ENCODE measurements at regions not wholly inside any gene's neighbourhood (a gene's known extent, or its start where the extent isn't known, plus 50 kb on each side); places are given as distances from the start of the nearest gene placed in this dataset.

DNA sequence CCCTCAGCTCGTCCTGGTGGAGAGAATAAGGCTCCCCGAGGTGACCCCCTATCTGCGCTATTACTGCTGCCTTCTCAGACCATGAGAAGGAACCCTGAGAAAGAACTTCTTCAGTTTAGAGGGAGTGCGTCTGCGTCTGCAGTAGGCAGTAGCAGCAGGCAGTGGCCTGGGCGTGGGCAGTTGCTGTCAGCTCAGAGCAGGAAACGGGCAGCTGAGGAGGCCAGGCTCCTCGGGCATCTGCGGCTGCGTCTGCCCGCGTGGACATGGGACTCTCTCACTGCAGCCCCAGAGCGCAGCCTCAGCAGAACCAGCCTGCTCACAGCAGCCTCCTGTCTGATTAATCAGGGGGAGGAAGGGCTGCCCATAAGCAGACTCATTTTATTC is 49.8 kb upstream of the FCN1 start:
- no peak for FAIRE-seq
- no peak for ATAC-seq
- Histone ChIP-seq H3K4me2 (no peak overlapping the region), H3K4me3 (no peak overlapping the region), H3K4me1 (no peaks in the 10 kb centered on the region), H3K9me3 (no peaks in the 10 kb centered on the region), H3K27ac (no peak overlapping the region)
- no peak for TF ChIP-seq FOXS1 (CRISPR knock-in tag; IDR thresholded peaks at IDR 0.05)
- TF ChIP-seq FOSL2 (IDR thresholded peaks at IDR 0.05) = no peak
- no peak for TF ChIP-seq FOSL2 (CRISPR knock-in tag; IDR thresholded peaks at IDR 0.05)
- TF ChIP-seq ZNF302 (CRISPR knock-in tag; IDR thresholded peaks at IDR 0.05) = no peak
- no peak for TF ChIP-seq FOSB (CRISPR knock-in tag; IDR thresholded peaks at IDR 0.05)
- DNase-seq (ENCODE audit: low read depth in 1 of 2, low spot score in 1 of 2) = no peak
- WGBS (ENCODE audit: missing lambda C conversion rate) = 46% methylated on average over 13 of the region's 13 CpGs
- POLR2A ChIA-PET = no interaction called here
- CTCF ChIA-PET = interaction anchor here (0.7 to 1.6 kb wide), 2 partner anchors 13 to 16 kb away, joined by 3 to 5 read pairs; no protein-coding TSS in a partner anchor

DNA sequence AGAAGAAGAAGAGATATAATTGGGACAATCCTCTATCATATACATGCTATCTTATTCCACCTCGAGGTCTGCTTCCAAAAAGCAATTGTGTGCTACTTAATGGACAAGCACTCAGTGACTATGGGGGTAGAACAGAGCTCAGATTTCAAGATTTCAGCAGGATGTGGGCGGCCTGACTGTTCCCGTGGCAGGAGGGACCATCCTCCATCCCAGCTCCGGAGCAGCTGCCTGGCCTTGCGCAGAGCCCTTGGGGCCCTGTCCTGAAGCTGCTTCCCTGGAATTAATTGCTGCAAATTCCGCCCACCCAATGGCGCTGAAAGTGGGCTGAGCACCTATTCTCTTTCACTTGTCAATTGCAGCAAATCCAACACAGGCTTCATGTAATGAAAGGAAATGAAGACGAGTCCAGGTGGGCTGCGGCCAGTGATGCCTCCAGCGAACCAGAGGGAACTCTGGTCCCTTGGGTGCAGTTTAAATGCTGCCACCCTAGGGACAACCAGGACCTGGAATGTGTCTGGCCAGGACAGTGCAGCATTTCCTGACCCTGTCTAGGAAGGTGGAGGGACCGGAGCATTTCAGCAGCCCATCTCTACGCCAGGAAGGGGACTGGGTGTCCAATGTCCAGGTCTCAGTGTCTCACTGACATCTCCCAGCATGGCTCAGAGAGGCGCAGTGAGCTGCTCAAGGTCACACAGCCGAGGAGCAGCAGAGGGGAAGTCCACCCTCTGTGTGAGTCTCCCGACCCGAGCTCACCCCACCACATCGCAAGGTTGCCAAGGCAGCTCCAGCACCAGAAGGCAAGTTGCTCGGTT is 50.5 kb upstream of the FCN1 start:
- ChIA-PET POLR2A (no interaction called here), CTCF (interaction anchor here (1.6 kb wide), 1 partner anchor 13 kb away, joined by 5 read pairs; no protein-coding TSS in a partner anchor)
- no peaks in the 10 kb centered on the region for H3K4me1 ChIP-seq
- ATAC-seq = no peak
- WGBS (ENCODE audit: missing lambda C conversion rate) = 22% methylated on average over 15 of the region's 18 CpGs
- TF ChIP-seq NPAS2 (CRISPR knock-in tag; IDR thresholded peaks at IDR 0.05; ENCODE audit: borderline replicate concordance) (no peak), RARB (CRISPR knock-in tag; IDR thresholded peaks at IDR 0.05) (no peak), NR3C1 (IDR thresholded peaks at IDR 0.05) (no peak), EHMT2 (IDR thresholded peaks at IDR 0.05; ENCODE audit: low read depth) (no peak), RAD21 (conservative IDR thresholded peaks at IDR 0.05 in 1 of 2, IDR thresholded peaks at IDR 0.05 in 1 of 2) (no peak), ESRRA (IDR thresholded peaks at IDR 0.05; ENCODE audit: borderline replicate concordance, low read length) (no peak), NFE2L2 (conservative IDR thresholded peaks at IDR 0.05; ENCODE audit: low read length) (no peak), KDM5A (IDR thresholded peaks at IDR 0.05) (no peak), HOXB5 (CRISPR knock-in tag; IDR thresholded peaks at IDR 0.05) (no peak), FOSB (CRISPR knock-in tag; IDR thresholded peaks at IDR 0.05) (no peak), POLR2A (IDR thresholded peaks at IDR 0.05; ENCODE audit: low read length) (no peak), HOXB13 (CRISPR knock-in tag; IDR thresholded peaks at IDR 0.05; ENCODE audit: low read depth) (no peak), EHF (CRISPR knock-in tag; IDR thresholded peaks at IDR 0.05) (no peak), MAZ (IDR thresholded peaks at IDR 0.05; ENCODE audit: borderline replicate concordance, low read depth, low read length) (no peak)
- TF ChIP-seq, protein P1, sequence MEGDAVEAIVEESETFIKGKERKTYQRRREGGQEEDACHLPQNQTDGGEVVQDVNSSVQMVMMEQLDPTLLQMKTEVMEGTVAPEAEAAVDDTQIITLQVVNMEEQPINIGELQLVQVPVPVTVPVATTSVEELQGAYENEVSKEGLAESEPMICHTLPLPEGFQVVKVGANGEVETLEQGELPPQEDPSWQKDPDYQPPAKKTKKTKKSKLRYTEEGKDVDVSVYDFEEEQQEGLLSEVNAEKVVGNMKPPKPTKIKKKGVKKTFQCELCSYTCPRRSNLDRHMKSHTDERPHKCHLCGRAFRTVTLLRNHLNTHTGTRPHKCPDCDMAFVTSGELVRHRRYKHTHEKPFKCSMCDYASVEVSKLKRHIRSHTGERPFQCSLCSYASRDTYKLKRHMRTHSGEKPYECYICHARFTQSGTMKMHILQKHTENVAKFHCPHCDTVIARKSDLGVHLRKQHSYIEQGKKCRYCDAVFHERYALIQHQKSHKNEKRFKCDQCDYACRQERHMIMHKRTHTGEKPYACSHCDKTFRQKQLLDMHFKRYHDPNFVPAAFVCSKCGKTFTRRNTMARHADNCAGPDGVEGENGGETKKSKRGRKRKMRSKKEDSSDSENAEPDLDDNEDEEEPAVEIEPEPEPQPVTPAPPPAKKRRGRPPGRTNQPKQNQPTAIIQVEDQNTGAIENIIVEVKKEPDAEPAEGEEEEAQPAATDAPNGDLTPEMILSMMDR (IDR thresholded peaks at IDR 0.05) = no peak
- TF ChIP-seq, protein P2, sequence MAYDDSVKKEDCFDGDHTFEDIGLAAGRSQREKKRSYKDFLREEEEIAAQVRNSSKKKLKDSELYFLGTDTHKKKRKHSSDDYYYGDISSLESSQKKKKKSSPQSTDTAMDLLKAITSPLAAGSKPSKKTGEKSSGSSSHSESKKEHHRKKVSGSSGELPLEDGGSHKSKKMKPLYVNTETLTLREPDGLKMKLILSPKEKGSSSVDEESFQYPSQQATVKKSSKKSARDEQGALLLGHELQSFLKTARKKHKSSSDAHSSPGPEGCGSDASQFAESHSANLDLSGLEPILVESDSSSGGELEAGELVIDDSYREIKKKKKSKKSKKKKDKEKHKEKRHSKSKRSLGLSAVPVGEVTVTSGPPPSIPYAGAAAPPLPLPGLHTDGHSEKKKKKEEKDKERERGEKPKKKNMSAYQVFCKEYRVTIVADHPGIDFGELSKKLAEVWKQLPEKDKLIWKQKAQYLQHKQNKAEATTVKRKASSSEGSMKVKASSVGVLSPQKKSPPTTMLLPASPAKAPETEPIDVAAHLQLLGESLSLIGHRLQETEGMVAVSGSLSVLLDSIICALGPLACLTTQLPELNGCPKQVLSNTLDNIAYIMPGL (CRISPR knock-in tag; IDR thresholded peaks at IDR 0.05; ENCODE audit: borderline replicate concordance) = no peak
- TF ChIP-seq, protein P3, sequence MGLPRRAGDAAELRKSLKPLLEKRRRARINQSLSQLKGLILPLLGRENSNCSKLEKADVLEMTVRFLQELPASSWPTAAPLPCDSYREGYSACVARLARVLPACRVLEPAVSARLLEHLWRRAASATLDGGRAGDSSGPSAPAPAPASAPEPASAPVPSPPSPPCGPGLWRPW (IDR thresholded peaks at IDR 0.05) = no peak
- TF ChIP-seq, protein P4, sequence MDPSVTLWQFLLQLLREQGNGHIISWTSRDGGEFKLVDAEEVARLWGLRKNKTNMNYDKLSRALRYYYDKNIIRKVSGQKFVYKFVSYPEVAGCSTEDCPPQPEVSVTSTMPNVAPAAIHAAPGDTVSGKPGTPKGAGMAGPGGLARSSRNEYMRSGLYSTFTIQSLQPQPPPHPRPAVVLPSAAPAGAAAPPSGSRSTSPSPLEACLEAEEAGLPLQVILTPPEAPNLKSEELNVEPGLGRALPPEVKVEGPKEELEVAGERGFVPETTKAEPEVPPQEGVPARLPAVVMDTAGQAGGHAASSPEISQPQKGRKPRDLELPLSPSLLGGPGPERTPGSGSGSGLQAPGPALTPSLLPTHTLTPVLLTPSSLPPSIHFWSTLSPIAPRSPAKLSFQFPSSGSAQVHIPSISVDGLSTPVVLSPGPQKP (IDR thresholded peaks at IDR 0.05; ENCODE audit: low read depth, low read length) = no peak
- H3K4me2 ChIP-seq = no peak overlapping the region
- DNase-seq (ENCODE audit: low read depth in 1 of 2, low spot score in 1 of 2) = no peak
- no peak overlapping the region for H3K27ac ChIP-seq
- no peaks in the 10 kb centered on the region for H3K9me3 ChIP-seq
- no peak overlapping the region for H3K4me3 ChIP-seq
- FAIRE-seq = no peak

Data from A549 (cell line).